NCI-H748 (cell line): ENCODE measurements at regions not wholly inside any gene's neighbourhood (a gene's known extent, or its start where the extent isn't known, plus 50 kb on each side); places are given as distances from the start of the nearest gene placed in this dataset.

Source experiments
- DNase-seq: peaks from one replicate; lab custom pipeline; 2025; ENCODE audit not compliant: unreplicated experiment; lab: John Stamatoyannopoulos, UW

- no peak for DNase-seq
Measured at GRCh38 chr10:43772171-43772570, 123.5 kb upstream of the ZNF32 start.

DNA sequence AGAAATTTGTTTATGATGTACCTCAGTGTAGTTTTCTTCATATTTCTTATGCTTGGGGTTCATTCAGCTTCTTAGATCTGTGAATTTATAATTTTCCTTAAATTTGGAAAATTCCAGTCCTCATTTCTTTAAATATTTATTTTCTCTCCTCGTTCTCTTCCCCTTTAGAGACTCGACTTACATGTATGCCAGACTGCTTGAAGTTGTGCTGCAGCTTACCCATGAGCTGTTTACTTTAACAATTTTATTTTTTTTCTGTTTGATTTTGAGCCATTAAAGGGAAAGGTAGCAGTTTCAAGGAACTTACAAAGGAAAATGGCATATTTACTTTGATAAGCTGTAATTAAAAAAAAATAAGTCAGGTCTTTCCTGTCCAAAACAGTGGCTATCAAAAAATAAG lies 123.0 kb upstream of the ZNF32 start:
- DNase-seq: no peak

GRCh38 chr10:43765516-43765915 lies 116.8 kb upstream of the ZNF32 start:
- no peak for DNase-seq

GRCh38 chr10:43763846-43764245 lies 115.2 kb upstream of the ZNF32 start:
- no peak for DNase-seq

- DNase-seq: no peak
Measured at GRCh38 chr10:43760514-43760913, 111.8 kb upstream of the ZNF32 start.

- DNase-seq: no peak
Measured at GRCh38 chr10:43759216-43759615, 110.5 kb upstream of the ZNF32 start.

DNA sequence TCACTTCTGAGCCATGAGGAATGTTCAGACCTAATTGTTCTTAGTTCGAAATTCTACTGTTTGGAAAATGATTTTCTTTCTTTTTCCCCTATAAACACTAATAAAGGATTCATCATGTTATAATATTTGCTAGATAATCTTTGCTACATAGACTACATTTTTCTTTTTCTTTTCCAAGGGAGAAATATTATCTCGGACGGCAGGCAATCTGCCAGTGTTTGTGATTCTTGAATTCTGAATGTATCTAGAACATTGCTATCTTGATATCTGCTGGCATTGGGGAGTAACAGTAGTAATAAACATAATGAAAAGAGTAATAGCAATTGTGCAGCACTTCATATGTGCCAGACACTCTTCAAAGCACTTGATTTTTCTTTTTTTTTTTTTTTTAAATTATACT lies 107.7 kb upstream of the ZNF32 start:
- no peak for DNase-seq

DNA sequence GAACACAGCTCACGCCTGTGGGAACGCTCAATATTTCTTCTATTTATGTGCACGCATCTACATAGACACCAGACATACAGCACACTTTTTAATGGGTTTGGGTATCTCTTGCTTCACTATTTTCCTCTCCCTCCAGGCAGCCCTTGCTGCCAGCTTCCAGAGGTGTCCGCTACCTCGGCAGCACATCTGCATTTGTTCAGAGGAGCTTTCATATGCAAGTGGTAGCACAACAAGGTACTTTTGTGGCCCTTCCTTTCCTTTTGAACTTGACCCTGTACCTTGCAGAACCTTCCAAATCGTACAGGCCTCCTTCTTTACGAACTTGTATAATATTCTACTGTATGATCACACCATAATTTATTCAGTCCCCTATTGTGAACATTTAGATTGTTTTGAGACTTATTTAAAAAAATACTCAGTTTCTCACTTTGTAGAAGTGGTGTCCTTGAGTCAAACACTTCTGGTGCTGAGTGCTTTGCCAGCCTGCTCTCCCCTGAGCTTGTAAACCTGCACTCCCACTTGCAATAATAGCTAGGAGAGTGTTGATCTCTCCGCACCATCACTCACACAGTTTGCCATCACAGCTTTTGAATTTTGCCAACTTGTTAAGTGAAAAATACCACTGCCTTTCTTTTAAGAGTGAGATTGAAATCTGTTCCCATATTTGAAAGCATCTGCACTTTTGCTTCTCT lies 106.0 kb upstream of the ZNF32 start:
- DNase-seq: no peak

GRCh38 chr10:43753397-43754061 lies 104.8 kb upstream of the ZNF32 start:
- DNase-seq: no peak

- DNase-seq: no peak
Measured at GRCh38 chr10:43752682-43753081, 104.0 kb upstream of the ZNF32 start.

- no peak for DNase-seq
Measured at GRCh38 chr10:43751646-43752045, 103.0 kb upstream of the ZNF32 start.

DNA sequence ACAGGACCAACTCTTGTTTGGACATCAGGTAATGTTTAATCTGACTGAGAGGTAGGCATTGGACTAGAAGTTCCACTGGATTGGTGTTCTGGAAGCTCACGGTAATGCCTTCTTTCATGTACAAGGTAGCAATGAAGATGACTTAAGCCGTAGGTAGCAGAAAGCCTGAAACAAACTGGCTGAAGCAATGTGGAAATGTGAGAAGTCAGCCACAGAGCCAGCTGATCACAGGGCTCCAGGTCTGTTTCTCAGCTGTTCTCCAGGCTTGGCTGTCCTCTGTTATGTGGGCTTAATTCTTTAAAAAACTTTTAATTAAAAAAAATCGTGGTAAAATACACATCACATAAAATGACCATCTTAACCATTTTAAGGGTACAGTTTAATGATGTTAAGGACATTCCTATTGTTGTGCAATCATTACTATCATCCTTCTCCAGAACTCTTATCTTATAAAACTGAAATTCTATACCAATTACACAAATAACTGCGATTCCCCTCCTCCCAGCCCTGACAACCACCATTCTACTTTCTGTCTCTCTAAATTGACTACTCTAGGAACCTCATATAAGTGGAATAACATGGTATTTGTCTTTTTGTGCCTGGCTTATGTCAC lies 101.4 kb upstream of the ZNF32 start:
- DNase-seq: no peak

- peak; percentile 25 for DNase-seq
Measured at GRCh38 chr10:43749145-43749576, 100.5 kb upstream of the ZNF32 start.

DNA sequence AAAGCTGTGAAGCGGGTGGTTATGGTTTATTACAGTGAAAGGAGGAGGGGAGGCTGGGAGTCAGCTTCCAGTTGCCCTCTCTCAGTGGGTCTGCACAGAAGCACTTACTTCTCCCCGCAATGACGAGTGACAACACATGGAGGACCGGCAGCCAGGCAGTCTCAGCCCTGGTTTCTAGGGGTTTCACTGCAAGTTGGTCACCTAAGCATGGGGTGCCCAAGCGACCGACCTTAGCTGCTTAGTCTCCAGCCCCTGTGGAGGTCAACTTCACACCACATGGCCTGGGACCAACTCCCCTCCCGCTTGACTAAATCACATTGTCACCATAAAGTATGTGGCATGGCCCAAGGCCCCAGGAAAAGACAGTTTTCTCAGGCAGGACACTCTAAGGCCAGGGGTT lies 99.9 kb upstream of the ZNF32 start:
- DNase-seq: no peak

GRCh38 chr10:43746906-43747305 lies 98.2 kb upstream of the ZNF32 start:
- no peak for DNase-seq

GRCh38 chr10:43739161-43739560 lies 90.5 kb upstream of the ZNF32 start:
- no peak for DNase-seq

DNA sequence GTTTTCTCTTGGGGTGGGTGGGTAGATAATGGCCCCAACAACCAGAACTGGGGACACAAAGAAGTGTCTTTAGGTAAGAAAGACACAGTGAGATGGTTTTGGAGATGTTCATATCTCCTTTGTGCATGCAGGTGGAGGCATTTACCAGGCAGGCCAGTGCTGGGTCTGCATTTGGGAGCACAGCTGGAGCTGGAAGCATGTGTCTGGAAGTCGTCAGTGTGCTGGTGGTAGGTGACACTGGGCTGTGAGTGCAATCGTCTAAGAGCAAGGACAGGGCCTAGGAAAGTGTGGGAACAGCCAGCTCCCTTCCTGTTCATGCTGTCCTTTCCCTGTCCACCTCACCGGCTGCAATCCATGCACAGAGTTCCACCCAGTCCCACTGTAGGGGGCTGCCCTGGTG lies 88.3 kb upstream of the ZNF32 start:
- DNase-seq: no peak

GRCh38 chr10:43735907-43736306 lies 87.2 kb upstream of the ZNF32 start:
- no peak for DNase-seq

GRCh38 chr10:43734716-43735115 lies 86.0 kb upstream of the ZNF32 start:
- no peak for DNase-seq

DNA sequence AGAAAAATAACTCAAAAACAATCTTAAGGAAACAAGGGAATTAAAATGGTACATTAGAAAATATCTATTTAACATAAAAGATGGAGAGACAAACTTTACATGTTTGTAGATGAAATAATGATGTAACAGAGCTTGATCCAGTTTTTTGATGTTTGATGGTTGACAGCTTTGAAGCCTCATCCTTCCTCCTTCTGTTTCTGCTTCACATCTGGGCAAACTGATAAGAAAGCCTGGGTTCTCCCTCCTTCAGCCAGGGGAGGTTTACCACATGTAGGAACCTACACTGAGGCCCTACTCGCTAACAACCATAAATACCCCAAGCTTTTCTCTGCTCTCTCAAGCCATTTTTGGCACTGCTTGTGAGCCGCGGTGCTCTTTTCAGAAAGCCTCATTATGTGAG lies 82.8 kb upstream of the ZNF32 start:
- DNase-seq: no peak

DNA sequence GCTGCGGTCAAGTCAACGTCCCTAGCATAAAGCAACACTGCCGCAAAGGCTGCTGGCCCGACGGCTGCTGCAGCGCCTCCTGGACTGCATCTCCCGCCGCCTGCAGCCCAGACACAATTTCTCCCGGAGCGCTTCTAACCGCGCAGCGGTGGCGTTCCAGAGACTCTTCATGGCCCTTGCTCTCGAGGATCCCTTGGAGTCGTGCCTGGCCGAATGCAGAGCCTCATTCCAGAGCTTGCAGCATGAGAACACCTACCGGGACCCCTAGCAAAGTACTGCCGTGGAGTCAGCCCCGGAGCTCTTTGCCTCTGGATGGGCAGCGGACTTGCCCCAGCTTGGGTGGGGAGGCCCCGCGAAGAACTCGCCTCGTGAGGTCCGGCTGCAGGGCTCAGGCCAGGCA lies 79.7 kb upstream of the ZNF32 start:
- peak; percentile 29 for DNase-seq

DNA sequence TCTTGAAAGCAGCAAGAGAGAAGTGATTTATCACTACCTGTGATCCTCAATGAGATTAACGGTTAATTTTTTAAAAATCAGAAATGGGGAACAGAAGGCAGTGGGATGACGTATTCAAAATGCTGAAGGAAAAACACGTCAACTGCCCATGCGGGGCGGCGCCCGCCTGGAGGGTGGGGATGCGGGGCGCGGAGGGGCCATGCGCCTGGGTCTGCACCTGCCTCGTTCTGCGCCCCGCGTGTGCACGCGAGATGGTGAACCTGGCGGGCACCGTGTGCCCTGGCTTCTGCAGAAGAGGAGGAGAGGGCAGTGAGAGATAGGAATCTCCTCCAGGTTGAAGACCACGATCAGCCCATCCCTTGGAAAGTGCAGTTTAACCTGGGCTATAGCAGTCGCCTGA lies 79.3 kb upstream of the ZNF32 start:
- DNase-seq: no peak
